ENCODE measurements at regions not wholly inside any gene's neighbourhood (a gene's known extent, or its start where the extent isn't known, plus 50 kb on each side); places are given as distances from the start of the nearest gene placed in this dataset.

DNA sequence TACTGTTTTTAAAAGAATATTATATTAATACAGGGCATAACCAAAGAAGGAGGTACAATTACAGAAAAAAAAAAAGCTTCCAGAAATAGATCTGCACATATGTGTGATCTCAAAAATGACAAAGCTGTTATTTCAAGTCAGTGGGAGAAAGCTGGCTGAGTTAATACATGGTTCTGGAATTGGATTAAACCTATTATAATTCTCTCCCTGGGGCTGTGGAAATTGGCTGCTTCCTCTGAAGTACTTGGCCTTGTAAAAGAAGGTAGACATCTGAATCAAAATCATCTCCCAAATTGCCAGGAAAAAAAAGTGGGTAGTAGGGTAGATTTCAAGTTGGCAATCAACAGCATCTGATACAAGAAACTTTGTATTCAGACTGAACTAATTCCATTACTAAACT, 723.9 kb upstream of the ALCAM start (continued):
- no peak for TF ChIP-seq FOSL2 (IDR thresholded peaks at IDR 0.05)
- TF ChIP-seq FOSL2 (CRISPR knock-in tag; IDR thresholded peaks at IDR 0.05) = no peak
- no peak for TF ChIP-seq POLR2AphosphoS2 (conservative IDR thresholded peaks at IDR 0.05; ENCODE audit: low read length)
- TF ChIP-seq HOXA7 (CRISPR knock-in tag; IDR thresholded peaks at IDR 0.05) = no peak
- TF ChIP-seq, protein P1, sequence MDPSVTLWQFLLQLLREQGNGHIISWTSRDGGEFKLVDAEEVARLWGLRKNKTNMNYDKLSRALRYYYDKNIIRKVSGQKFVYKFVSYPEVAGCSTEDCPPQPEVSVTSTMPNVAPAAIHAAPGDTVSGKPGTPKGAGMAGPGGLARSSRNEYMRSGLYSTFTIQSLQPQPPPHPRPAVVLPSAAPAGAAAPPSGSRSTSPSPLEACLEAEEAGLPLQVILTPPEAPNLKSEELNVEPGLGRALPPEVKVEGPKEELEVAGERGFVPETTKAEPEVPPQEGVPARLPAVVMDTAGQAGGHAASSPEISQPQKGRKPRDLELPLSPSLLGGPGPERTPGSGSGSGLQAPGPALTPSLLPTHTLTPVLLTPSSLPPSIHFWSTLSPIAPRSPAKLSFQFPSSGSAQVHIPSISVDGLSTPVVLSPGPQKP (IDR thresholded peaks at IDR 0.05; ENCODE audit: low read depth, low read length) = no peak
- TF ChIP-seq MYC (IDR thresholded peaks at IDR 0.05; ENCODE audit: borderline replicate concordance, low read length) = no peak
- TF ChIP-seq, protein P2, sequence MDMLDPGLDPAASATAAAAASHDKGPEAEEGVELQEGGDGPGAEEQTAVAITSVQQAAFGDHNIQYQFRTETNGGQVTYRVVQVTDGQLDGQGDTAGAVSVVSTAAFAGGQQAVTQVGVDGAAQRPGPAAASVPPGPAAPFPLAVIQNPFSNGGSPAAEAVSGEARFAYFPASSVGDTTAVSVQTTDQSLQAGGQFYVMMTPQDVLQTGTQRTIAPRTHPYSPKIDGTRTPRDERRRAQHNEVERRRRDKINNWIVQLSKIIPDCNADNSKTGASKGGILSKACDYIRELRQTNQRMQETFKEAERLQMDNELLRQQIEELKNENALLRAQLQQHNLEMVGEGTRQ (IDR thresholded peaks at IDR 0.05) = no peak

- CTCF ChIA-PET = no interaction called here
- no peak for ATAC-seq
These were observed 720.5 kb upstream of the ALCAM start for GRCh38 chr3:104646196-104646595.

GRCh38 chr3:104648823-104649222, 717.9 kb upstream of the ALCAM start:
- Histone ChIP-seq H3K4me2 (no peak overlapping the region), H3K4me3 (no peak overlapping the region), H3K9me3 (no peaks in the 10 kb centered on the region), H3K27ac (no peak overlapping the region), H3K4me1 (no peaks in the 10 kb centered on the region)
- WGBS (ENCODE audit: missing lambda C conversion rate) = 19% methylated on average over 1 of the region's 1 CpG
- no peak for FAIRE-seq
- no peak for DNase-seq (ENCODE audit: low read depth in 1 of 2, low spot score in 1 of 2)
- ChIA-PET CTCF (no interaction called here), POLR2A (no interaction called here)
- no peak for TF ChIP-seq HOXA7 (CRISPR knock-in tag; IDR thresholded peaks at IDR 0.05)
- no peak for TF ChIP-seq ZNF302 (CRISPR knock-in tag; IDR thresholded peaks at IDR 0.05)
- no peak for TF ChIP-seq ESRRA (IDR thresholded peaks at IDR 0.05; ENCODE audit: borderline replicate concordance, low read length)
- no peak for ATAC-seq

More at GRCh38 chr3:104646196-104646595, 720.5 kb upstream of the ALCAM start:
- Histone ChIP-seq H3K27ac (no peak overlapping the region), H3K4me3 (no peak overlapping the region), H3K9me3 (no peaks in the 10 kb centered on the region), H3K4me2 (no peak overlapping the region), H3K4me1 (no peaks in the 10 kb centered on the region)
- TF ChIP-seq POLR2A (IDR thresholded peaks at IDR 0.05; ENCODE audit: low read length) (no peak), ESRRA (IDR thresholded peaks at IDR 0.05; ENCODE audit: borderline replicate concordance, low read length) (no peak), FOSB (CRISPR knock-in tag; IDR thresholded peaks at IDR 0.05) (no peak)
- POLR2A ChIA-PET = no interaction called here
- FAIRE-seq (no peak), DNase-seq (ENCODE audit: low read depth in 1 of 2, low spot score in 1 of 2) (no peak)

DNA sequence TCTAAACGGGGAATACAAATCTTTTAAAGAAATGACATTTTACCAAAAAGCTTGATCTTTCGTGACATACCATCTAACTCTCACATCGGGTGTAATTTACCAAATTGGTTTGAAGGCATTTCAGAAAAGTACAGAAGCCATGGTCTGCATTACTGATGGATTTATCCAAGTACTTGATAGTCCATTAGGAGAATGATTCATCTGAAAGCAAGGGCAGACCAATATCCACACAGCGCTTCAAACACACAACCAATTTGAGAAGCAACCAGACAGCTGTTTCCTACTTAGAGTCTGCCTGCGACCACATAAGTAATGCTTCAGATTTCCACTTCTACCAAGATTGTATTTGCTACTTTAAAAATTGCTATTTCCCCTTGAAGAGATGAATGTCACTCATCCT, 697.6 kb upstream of the ALCAM start:
- no peaks in the 10 kb centered on the region for H3K4me1 ChIP-seq
- POLR2A ChIA-PET = no interaction called here
- no peak overlapping the region for H3K27ac ChIP-seq
- FAIRE-seq (no peak), ATAC-seq (no peak), DNase-seq (ENCODE audit: low read depth in 1 of 2, low spot score in 1 of 2) (no peak)
- 79% methylated on average over 5 of the region's 5 CpGs for WGBS (ENCODE audit: missing lambda C conversion rate)
- TF ChIP-seq NFE2L2 (conservative IDR thresholded peaks at IDR 0.05; ENCODE audit: low read length) = no peak
- no peak for TF ChIP-seq FOSL2 (IDR thresholded peaks at IDR 0.05)
- no peak for TF ChIP-seq FOSL2 (CRISPR knock-in tag; IDR thresholded peaks at IDR 0.05)
- no peak for TF ChIP-seq POLR2A (IDR thresholded peaks at IDR 0.05; ENCODE audit: low read length)
- TF ChIP-seq POLR2AphosphoS2 (conservative IDR thresholded peaks at IDR 0.05; ENCODE audit: low read length) = no peak
- TF ChIP-seq JUN (IDR thresholded peaks at IDR 0.05) = no peak
- no peak for TF ChIP-seq REST (IDR thresholded peaks at IDR 0.05)
- no peak for TF ChIP-seq NR3C1 (IDR thresholded peaks at IDR 0.05)
- no peak for TF ChIP-seq ZFP36 (IDR thresholded peaks at IDR 0.05; ENCODE audit: borderline replicate concordance, partially characterized antibody)
- no peak for TF ChIP-seq EHF (CRISPR knock-in tag; IDR thresholded peaks at IDR 0.05)
- TF ChIP-seq FOXS1 (CRISPR knock-in tag; IDR thresholded peaks at IDR 0.05) = no peak
- H3K9me3 ChIP-seq = no peaks in the 10 kb centered on the region
- H3K4me2 ChIP-seq = no peak overlapping the region
- CTCF ChIA-PET = no interaction called here
- H3K4me3 ChIP-seq = no peak overlapping the region

Measured in A549 (cell line).